ENCODE measurements at regions not wholly inside any gene's neighbourhood (a gene's known extent, or its start where the extent isn't known, plus 50 kb on each side); places are given as distances from the start of the nearest gene placed in this dataset.

GRCh38 chr2:236956641-236957040 is 129.0 kb upstream of the COPS8 start:
- ChIA-PET CTCF (interaction anchor here (1.0 kb wide), 1 partner anchor 444 kb away, joined by 3 read pairs; no protein-coding TSS in a partner anchor), POLR2A (no interaction called here)
- WGBS (ENCODE audit: low lambda C conversion rate), result 35% methylated on average over 2 of the region's 2 CpGs
- Histone ChIP-seq H3K36me3 (replicated peaks in 1 of 2; ENCODE audit: control insufficient read depth in 1 of 2, insufficient read depth in 2 of 2, low read length in 1 of 2) (no peaks in the 10 kb centered on the region), H3K4me1 (ENCODE audit: control insufficient read depth in 1 of 2, insufficient read depth in 2 of 2, low read depth in 1 of 2, low read length in 1 of 2) (no peaks in the 10 kb centered on the region), H2AFZ (ENCODE audit: low read depth) (no peak overlapping the region), H3K4me2 (no peak overlapping the region), H3K79me2 (ENCODE audit: insufficient read depth) (no peaks in the 10 kb centered on the region), H3K4me3 (ENCODE audit: low read depth in 2 of 2, low read length in 1 of 2) (no peak overlapping the region), H3F3A (replicated peaks; ENCODE audit: insufficient read depth) (no peaks in the 10 kb centered on the region), H3K9ac (no peak overlapping the region), H3K27ac (ENCODE audit: low read depth in 2 of 2, low read length in 1 of 2) (no peak overlapping the region), H3K9me2 (no peaks in the 10 kb centered on the region), H4K20me1 (ENCODE audit: insufficient read depth) (no peaks in the 10 kb centered on the region), H3K27me3 (ENCODE audit: insufficient read depth) (no peaks in the 10 kb centered on the region), H3K9me3 (no peaks in the 10 kb centered on the region)
- DNase-seq, result no peak
- TF ChIP-seq MEF2A (IDR thresholded peaks at IDR 0.05; ENCODE audit: borderline replicate concordance, low read depth) (no peak), FOSL2 (IDR thresholded peaks at IDR 0.05; ENCODE audit: borderline replicate concordance, low read depth) (no peak), MAX (IDR thresholded peaks at IDR 0.05; ENCODE audit: low read depth) (no peak), EP300 (IDR thresholded peaks at IDR 0.05; ENCODE audit: borderline replicate concordance in 1 of 2, low read depth in 1 of 2, low read length in 1 of 2) (no peak), RFX5 (IDR thresholded peaks at IDR 0.05; ENCODE audit: low read length) (no peak), NFIC (IDR thresholded peaks at IDR 0.05; ENCODE audit: borderline replicate concordance) (no peak)

- Histone ChIP-seq H2AFZ (ENCODE audit: low read depth) (no peak overlapping the region), H3K79me2 (ENCODE audit: insufficient read depth) (no peaks in the 10 kb centered on the region), H3K4me1 (ENCODE audit: control insufficient read depth in 1 of 2, insufficient read depth in 2 of 2, low read depth in 1 of 2, low read length in 1 of 2) (no peaks in the 10 kb centered on the region), H3K27me3 (ENCODE audit: insufficient read depth) (no peaks in the 10 kb centered on the region), H3K9me2 (no peaks in the 10 kb centered on the region), H3K4me2 (no peak overlapping the region), H3K9me3 (no peaks in the 10 kb centered on the region), H4K20me1 (ENCODE audit: insufficient read depth) (no peaks in the 10 kb centered on the region), H3K36me3 (replicated peaks in 1 of 2; ENCODE audit: control insufficient read depth in 1 of 2, insufficient read depth in 2 of 2, low read length in 1 of 2) (no peaks in the 10 kb centered on the region), H3K27ac (ENCODE audit: low read depth in 2 of 2, low read length in 1 of 2) (no peak overlapping the region), H3K4me3 (ENCODE audit: low read depth in 2 of 2, low read length in 1 of 2) (no peak overlapping the region), H3F3A (replicated peaks; ENCODE audit: insufficient read depth) (no peaks in the 10 kb centered on the region), H3K9ac (no peak overlapping the region)
- ChIA-PET POLR2A (no interaction called here), CTCF (interaction anchor here (1.4 kb wide), 1 partner anchor 90 kb away, joined by 3 read pairs; no protein-coding TSS in a partner anchor)
- DNase-seq, result no peak
- 63% methylated on average over 5 of the region's 5 CpGs for WGBS (ENCODE audit: low lambda C conversion rate)
- TF ChIP-seq ELF1 (IDR thresholded peaks at IDR 0.05), result no peak
- no peak for TF ChIP-seq PBX3 (IDR thresholded peaks at IDR 0.05)
- no peak for TF ChIP-seq GATA2 (CRISPR knock-in tag; IDR thresholded peaks at IDR 0.05)
- no peak for TF ChIP-seq RFX5 (IDR thresholded peaks at IDR 0.05; ENCODE audit: low read length)
- TF ChIP-seq CHD2 (IDR thresholded peaks at IDR 0.05; ENCODE audit: low read length, partially characterized antibody), result no peak
Observed at GRCh38 chr2:236959036-236959435, 126.7 kb upstream of the COPS8 start.

GRCh38 chr2:236959876-236960275 is 125.8 kb upstream of the COPS8 start:
- Histone ChIP-seq H3K4me3 (ENCODE audit: low read depth in 2 of 2, low read length in 1 of 2) (no peak overlapping the region), H3K9me2 (no peaks in the 10 kb centered on the region), H3F3A (replicated peaks; ENCODE audit: insufficient read depth) (no peaks in the 10 kb centered on the region), H3K9ac (no peak overlapping the region), H2AFZ (ENCODE audit: low read depth) (no peak overlapping the region), H3K27ac (ENCODE audit: low read depth in 2 of 2, low read length in 1 of 2) (no peak overlapping the region), H3K9me3 (no peaks in the 10 kb centered on the region), H3K4me1 (ENCODE audit: control insufficient read depth in 1 of 2, insufficient read depth in 2 of 2, low read depth in 1 of 2, low read length in 1 of 2) (no peaks in the 10 kb centered on the region), H3K27me3 (ENCODE audit: insufficient read depth) (no peaks in the 10 kb centered on the region), H4K20me1 (ENCODE audit: insufficient read depth) (no peaks in the 10 kb centered on the region), H3K79me2 (ENCODE audit: insufficient read depth) (no peaks in the 10 kb centered on the region), H3K4me2 (no peak overlapping the region), H3K36me3 (replicated peaks in 1 of 2; ENCODE audit: control insufficient read depth in 1 of 2, insufficient read depth in 2 of 2, low read length in 1 of 2) (no peaks in the 10 kb centered on the region)
- CTCF ChIA-PET, result interaction anchor here (1.4 kb wide), 1 partner anchor 91 kb away, joined by 3 read pairs; no protein-coding TSS in a partner anchor
- DNase-seq, result no peak
- WGBS (ENCODE audit: low lambda C conversion rate), result 57% methylated on average over 9 of the region's 9 CpGs
- POLR2A ChIA-PET, result no interaction called here
- TF ChIP-seq CHD2 (IDR thresholded peaks at IDR 0.05; ENCODE audit: low read length, partially characterized antibody) (no peak), PBX3 (IDR thresholded peaks at IDR 0.05) (no peak), RAD21 (IDR thresholded peaks at IDR 0.05; ENCODE audit: low read length) (no peak), REST (IDR thresholded peaks at IDR 0.05; ENCODE audit: low read depth, low read length) (no peak), EP300 (IDR thresholded peaks at IDR 0.05; ENCODE audit: borderline replicate concordance in 1 of 2, low read depth in 1 of 2, low read length in 1 of 2) (no peak), SIN3A (IDR thresholded peaks at IDR 0.05; ENCODE audit: borderline replicate concordance, low read depth, low read length) (no peak)
